HG02642 (cell line): ENCODE measurements at regions not wholly inside any gene's neighbourhood (a gene's known extent, or its start where the extent isn't known, plus 50 kb on each side); places are given as distances from the start of the nearest gene placed in this dataset.

ENCODE experiments used
- ATAC-seq: cut with Tn5 transposase; IDR thresholded peaks from one replicate; pipeline ENCODE4 v1.9.1; 2021; ENCODE audit warnings: mild to moderate bottlenecking; ENCODE audit not compliant: unreplicated experiment, poor library complexity

DNA sequence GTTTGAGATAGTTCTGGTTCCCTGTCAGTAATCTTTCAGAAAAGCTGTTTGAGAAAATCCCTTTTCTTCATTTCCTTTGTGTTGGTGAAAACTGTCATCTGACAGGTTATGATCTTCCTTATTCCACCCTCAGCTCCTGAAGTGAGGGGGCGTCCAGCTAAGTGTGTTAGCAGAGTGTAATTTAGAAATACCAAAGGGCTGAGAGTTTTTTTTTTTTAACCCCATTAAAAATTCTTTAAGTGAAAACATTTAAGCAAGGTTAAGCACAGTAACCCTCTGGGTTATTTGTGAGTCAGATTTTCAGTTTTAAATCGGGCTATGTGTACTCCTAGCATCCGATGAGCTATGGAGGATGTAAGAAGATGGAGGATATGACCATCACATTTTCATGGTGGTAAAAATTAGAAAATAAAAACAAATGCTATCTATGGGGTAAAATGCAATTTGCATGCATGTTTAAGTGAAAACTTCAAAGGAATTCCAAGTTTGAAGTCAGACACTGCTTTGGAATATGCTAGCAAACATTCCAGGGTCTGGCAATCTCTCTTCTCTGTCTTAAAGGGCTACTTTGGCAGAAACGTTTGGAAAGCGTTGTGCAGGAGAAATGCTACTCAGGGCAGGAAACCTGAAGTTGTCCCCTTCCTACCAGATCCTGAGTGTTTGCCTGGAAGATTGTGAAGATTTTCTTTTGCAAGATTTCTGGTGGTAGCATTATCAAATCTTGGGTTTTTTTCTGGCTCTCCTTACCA lies 197.0 kb upstream of the PRICKLE1 start:
- no peak for ATAC-seq

DNA sequence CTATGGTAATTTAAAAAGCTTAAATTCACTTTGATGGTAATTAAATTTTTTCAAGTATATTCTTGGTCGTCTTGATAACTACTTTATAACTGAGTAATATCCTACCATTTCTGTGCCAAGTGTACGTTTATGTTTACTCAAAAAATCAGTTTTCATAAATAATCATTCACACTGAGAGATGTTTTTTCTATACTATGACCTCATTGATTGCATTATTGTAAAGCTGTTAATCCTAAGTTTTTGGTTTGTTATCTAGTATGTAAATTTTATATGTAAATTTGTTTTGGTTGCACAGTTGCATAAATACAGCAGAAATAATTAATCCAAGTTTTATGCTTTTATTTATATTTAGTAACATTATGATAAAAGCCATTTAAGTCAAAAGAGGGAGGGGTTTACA lies 196.4 kb upstream of the PRICKLE1 start:
- no peak for ATAC-seq

DNA sequence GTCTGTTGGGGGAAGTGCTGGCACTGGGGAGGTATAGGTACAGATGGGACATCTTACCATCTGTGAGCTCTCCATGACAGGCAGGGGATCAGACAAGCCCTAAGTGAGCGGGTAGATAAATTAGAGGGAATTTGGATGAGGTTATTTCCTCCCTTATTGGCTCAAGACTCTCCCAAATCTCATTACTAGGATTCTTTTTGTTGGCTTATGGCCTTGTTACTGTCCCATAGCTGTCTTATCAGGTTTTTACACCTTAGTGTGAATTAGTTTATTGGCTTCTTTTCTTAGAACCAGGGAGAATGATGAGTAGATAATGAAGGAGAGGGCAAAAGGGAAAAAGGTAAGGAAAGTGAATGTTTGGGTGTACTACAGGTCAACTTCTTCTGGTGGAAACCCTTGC lies 191.1 kb upstream of the PRICKLE1 start:
- ATAC-seq: no peak

- ATAC-seq: no peak
These were observed 189.8 kb upstream of the PRICKLE1 start for GRCh38 chr12:42779186-42779859.

DNA sequence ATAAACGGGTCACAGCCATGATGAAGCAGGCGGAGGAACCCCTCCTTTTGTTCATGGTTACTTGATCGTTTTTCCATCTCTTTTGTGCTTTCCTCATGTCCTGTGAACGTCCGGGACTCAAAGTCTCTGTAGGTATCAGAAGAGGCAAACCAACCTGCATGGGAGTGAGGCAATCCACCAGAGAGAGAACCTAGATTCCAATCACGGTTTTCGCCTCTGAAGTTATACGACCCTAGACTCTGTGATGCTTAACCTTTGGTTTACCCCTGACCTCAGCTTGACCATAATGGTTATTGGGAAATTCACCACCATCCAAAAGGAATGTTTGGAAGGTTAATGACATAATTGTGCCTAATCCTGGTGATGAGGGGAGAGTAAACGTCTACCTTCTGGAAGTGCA lies 186.8 kb upstream of the PRICKLE1 start:
- ATAC-seq: no peak

DNA sequence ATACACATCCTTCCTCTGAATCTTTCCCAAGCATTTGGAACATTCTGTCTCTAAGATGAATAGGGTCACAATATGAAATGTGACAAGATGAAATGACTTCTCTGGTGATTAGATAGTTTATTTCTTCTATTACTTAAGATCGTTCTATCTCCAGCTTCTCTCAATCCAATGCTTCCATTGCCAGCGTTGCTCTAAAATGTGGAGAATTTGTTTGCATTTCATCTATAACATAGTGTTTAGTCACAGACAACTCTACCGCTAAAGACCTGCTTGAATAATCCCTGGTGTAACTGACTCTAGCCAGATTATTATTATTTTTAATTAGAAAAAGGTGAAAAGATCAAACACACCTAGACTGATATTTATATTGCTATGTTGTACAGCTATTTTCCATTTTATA lies 184.7 kb upstream of the PRICKLE1 start:
- ATAC-seq: no peak

DNA sequence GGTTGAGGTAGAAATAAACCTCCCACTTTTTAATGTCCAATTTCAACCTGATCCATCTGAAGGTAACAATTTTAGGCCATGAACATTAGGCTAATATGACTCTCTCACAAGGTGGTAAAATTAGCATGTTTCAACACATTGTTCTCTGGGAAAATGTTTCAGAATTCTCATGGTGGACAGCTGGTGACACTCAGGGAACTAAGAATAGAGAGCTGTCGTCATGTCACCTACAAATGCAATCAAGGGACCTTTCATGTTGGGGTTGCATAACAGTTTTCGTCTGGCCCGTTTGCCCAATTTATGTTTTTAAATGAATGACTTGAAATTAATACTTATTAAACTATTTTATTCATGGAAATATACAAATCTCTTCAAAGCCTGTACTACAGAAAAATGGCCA lies 180.7 kb upstream of the PRICKLE1 start:
- ATAC-seq: no peak

GRCh38 chr12:42769455-42769854 lies 179.9 kb upstream of the PRICKLE1 start:
- ATAC-seq: no peak

GRCh38 chr12:42767998-42768397 lies 178.5 kb upstream of the PRICKLE1 start:
- no peak for ATAC-seq

DNA sequence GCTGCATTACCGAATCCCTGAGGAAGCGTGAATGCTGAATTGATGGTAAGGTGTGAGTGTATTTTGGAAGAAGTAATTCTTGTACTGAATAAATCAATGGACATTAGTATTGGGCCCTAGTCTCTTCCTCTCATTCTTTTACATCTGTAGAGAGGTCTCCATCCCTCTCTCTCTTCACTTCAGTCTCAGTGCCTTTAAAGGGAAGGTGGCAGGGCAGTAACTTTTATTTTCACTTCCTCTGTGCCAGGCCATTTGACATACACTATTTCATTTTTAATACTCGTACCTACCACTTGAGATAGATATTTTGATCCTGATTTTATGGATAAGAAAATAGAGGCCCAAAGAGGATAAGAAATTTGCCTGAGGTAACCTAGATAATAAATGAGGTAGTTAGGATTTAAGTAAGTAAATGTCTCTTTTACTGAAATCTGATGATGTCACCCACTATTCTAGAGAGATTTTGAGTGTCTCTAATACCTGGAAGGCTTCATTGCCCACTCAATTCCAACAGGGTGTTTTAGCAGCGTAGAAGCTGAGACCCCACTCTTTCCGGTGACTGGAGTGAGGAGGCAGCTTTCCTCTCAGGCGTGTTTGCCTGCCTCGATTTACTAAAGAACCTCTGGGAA lies 177.9 kb upstream of the PRICKLE1 start:
- no peak for ATAC-seq

- ATAC-seq: no peak
These were observed 177.2 kb upstream of the PRICKLE1 start for GRCh38 chr12:42766754-42767153.

DNA sequence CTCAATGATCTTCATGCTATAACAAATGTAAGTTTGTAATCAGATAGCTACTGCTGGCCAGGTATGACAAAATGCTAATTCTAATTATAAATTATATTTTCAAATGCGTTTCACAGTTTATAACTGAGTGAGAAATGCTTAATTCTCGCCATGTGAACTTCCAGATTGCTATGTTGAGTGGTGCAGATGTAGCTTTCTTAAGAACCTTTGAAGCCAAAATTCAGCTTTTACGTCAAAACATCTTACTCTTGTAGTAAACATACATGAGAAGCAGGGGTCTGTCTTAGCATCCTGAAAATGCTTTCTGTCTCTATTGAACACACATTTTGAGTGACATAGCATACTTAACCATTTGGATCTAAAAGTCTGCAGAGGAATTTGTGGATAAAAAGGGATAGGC lies 176.5 kb upstream of the PRICKLE1 start:
- ATAC-seq: no peak

GRCh38 chr12:42763682-42764081 lies 174.1 kb upstream of the PRICKLE1 start:
- no peak for ATAC-seq

DNA sequence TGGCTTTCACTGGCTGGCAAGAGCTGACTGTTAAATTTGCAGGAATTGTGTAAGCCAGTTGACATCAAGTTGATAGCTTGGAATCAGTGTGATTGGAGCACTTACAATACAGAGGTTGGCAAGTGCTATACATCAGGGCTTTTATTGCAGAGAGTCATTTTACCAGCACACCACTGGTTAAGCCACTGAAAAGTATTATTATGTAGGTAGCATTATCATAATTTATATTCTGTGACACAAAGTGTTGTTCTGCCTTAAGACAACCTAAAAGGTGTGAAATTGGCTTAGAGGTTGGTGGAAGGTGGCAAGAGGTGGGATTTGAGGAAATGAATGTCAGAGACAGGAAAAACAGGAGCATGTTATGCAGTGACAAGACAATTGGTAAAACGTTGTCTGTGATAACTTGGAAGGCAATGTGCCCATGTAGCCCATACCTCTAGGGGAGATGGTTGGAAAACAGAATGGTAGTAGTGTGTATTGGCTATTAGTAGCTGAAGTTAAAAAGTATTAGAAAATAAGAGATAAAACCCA lies 172.9 kb upstream of the PRICKLE1 start:
- ATAC-seq: no peak

DNA sequence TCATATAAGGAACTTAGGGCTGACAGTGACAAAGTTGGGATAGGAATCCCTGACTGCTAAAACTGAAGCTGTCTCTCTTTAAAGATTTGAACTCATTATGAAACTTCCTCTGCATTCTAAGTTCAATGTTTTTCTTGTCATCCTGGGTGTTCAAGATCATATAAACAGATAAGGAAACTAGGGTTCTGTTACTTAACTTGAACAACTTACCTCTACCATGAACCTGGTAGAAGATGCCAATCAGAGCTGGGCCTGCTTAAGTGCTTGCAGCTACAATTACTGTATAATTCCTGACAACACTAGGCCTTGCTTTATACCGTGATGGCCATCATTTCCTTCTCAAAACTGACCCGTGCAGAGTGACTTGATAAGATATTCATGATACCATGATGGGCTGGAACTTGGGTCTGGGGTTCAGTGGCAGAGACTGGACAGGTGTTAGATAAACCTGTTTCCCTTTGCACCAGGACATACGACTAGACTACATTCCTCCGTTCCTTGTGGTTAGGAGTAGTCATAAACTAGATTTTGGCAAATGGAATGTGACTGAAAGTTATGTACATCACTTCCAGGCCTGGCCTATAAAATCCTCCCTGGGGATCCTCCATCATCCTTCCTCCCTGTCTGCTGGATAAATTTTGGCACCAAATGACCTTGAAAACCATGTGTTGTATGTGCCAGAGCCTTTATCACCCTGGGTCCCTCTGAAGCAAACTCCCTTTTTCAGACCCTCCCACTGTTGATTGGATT lies 172.2 kb upstream of the PRICKLE1 start:
- ATAC-seq: no peak

DNA sequence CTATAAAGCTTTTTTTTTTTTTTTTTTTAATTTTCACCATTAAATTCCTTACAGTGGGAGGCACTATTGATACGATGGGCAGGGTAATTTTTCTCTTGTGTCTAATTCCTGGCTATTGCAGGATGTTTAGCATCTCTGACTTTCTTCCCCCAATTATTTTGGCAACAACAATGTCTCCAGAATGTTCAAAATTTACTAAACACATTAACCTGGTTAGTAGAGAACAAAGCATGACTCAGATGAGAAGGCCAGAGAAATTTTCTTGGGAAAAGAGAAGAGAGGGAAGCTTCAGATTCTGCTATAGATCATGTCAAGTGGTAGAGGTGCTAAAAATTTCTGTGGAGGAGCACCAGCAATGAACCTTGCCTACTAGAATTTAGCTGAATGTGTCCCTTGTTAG lies 171.5 kb upstream of the PRICKLE1 start:
- ATAC-seq: no peak

- no peak for ATAC-seq
These were observed 171.0 kb upstream of the PRICKLE1 start for GRCh38 chr12:42760550-42760949.

DNA sequence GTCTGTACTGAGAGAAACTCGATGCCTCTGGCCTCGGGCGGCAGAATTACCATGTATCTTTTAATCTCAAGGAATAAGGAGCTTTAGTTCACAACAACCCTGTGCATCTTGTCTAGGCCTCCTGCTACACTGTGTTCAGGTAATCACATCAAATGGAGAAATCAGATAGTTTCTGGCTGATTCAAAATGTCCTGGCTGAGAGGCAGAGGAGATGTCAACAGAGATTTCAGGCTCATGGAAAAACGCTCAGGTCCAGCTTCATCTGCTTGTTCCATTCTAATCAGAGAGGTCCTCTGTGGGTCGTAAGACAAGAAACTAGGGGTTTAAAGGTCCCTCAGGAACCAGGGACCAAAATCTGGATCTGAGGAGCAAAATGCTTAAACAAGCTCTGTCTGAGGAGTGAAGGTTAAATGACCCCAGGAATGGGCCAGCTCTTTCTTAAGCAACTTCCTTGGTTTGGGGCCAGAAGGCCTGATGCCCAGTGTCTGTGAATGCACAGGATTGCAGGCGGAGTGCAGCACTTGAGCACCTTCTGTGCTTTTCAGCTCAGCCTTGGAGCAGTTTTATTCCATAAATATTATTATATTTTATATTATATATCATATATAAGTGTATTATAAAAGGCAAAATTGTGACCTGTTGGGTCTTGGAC lies 170.2 kb upstream of the PRICKLE1 start:
- ATAC-seq: no peak

GRCh38 chr12:42758806-42759205 lies 169.3 kb upstream of the PRICKLE1 start:
- ATAC-seq: no peak

GRCh38 chr12:42757624-42758119 lies 168.1 kb upstream of the PRICKLE1 start:
- ATAC-seq: no peak
